ENCODE measurements at regions not wholly inside any gene's neighbourhood (a gene's known extent, or its start where the extent isn't known, plus 50 kb on each side); places are given as distances from the start of the nearest gene placed in this dataset.

GRCh38 chr11:26914968-26915367, 78.9 kb upstream of the FIBIN start:
- TF ChIP-seq CTCF (IDR thresholded peaks at IDR 0.05; ENCODE audit: extremely low read depth in 1 of 2, insufficient read depth in 1 of 2, low read depth in 1 of 2, low read length in 2 of 2): no peak
- no peak for TF ChIP-seq EZH2 (IDR thresholded peaks at IDR 0.05; ENCODE audit: borderline replicate concordance, low read depth, low read length, severe bottlenecking)
- no peak for TF ChIP-seq POLR2AphosphoS5 (IDR thresholded peaks at IDR 0.05; ENCODE audit: insufficient read depth, low read depth, low read length)
- TF ChIP-seq MAX (IDR thresholded peaks at IDR 0.05; ENCODE audit: insufficient read depth, insufficient read length): no peak

All from endothelial cell of umbilical vein (primary cell).